HG02852 (cell line): ENCODE measurements at regions not wholly inside any gene's neighbourhood (a gene's known extent, or its start where the extent isn't known, plus 50 kb on each side); places are given as distances from the start of the nearest gene placed in this dataset.
"Not testable (repeated sequence)": the region's sequence is repeated elsewhere in the genome, so short reads cannot be mapped to it uniquely, and the experiment has no call there.

ENCODE experiments used
- ATAC-seq: cut with Tn5 transposase; IDR thresholded peaks from one replicate; pipeline ENCODE4 v1.9.1; 2021; ENCODE audit warnings: mild to moderate bottlenecking, moderate library complexity; ENCODE audit not compliant: unreplicated experiment

- ATAC-seq, result no peak
These were observed 236.8 kb upstream of the TARS1 start for GRCh38 chr5:33203931-33204330.

- no peak for ATAC-seq
These were observed 235.7 kb upstream of the TARS1 start for GRCh38 chr5:33205079-33205478.

- ATAC-seq, result no peak
These were observed 234.9 kb upstream of the TARS1 start for GRCh38 chr5:33205727-33206410.

GRCh38 chr5:33206962-33207506 is 233.7 kb upstream of the TARS1 start:
- no peak for ATAC-seq

- no peak for ATAC-seq
These were observed 231.5 kb upstream of the TARS1 start for GRCh38 chr5:33209252-33209651.

- not testable (repeated sequence) for ATAC-seq
These were observed 230.5 kb upstream of the TARS1 start for GRCh38 chr5:33210221-33210620.

GRCh38 chr5:33210978-33211377 is 229.8 kb upstream of the TARS1 start:
- ATAC-seq, result no peak

- no peak for ATAC-seq
These were observed 228.3 kb upstream of the TARS1 start for GRCh38 chr5:33212439-33212838.

- ATAC-seq, result no peak
These were observed 227.9 kb upstream of the TARS1 start for GRCh38 chr5:33212900-33213299.

GRCh38 chr5:33223563-33224284 is 217.0 kb upstream of the TARS1 start:
- no peak for ATAC-seq

GRCh38 chr5:33224285-33224961 is 216.3 kb upstream of the TARS1 start:
- no peak for ATAC-seq

GRCh38 chr5:33227247-33227646 is 213.5 kb upstream of the TARS1 start:
- no peak for ATAC-seq

GRCh38 chr5:33227746-33228145 is 213.0 kb upstream of the TARS1 start:
- no peak for ATAC-seq

- no peak for ATAC-seq
These were observed 212.6 kb upstream of the TARS1 start for GRCh38 chr5:33228149-33228548.

GRCh38 chr5:33229216-33229615 is 211.5 kb upstream of the TARS1 start:
- no peak for ATAC-seq

- no peak for ATAC-seq
These were observed 210.2 kb upstream of the TARS1 start for GRCh38 chr5:33230467-33231078.

GRCh38 chr5:33231214-33231710 is 209.5 kb upstream of the TARS1 start:
- no peak for ATAC-seq

GRCh38 chr5:33231935-33232334 is 208.8 kb upstream of the TARS1 start:
- no peak for ATAC-seq

GRCh38 chr5:33232731-33233505 is 207.8 kb upstream of the TARS1 start:
- no peak for ATAC-seq

GRCh38 chr5:33235304-33235703 is 205.5 kb upstream of the TARS1 start:
- ATAC-seq, result no peak
